GM23338 (cell line): ENCODE measurements at regions not wholly inside any gene's neighbourhood (a gene's known extent, or its start where the extent isn't known, plus 50 kb on each side); places are given as distances from the start of the nearest gene placed in this dataset.

ENCODE experiments used
- ATAC-seq: fragments of 200-7000 bp; cut with Tn5 transposase; 3 replicates; pipeline ENCODE4 v1.9.1; 2020
- DNase-seq: peaks from one replicate; pipeline ENCODE4 v3.0.0-alpha.2; 2015; ENCODE audit warnings: low spot score
- H2AFZ ChIP-seq: fragments of 200-600 bp; sonication (generic); 2 replicates; pipeline ENCODE4 v1.8.0; 2016; ENCODE audit warnings: antibody characterized with exemption, mild to moderate bottlenecking, moderate library complexity
- H3F3A ChIP-seq: fragments of 200-600 bp; sonication (generic); replicated peaks from 2 replicates; pipeline ENCODE4 v1.8.0; 2017; ENCODE audit warnings: antibody characterized with exemption, mixed run types, low read depth
- H3K27ac ChIP-seq: fragments of 200-600 bp; sonication (generic); 2 replicates; pipeline ENCODE4 v1.6.1; 2016; ENCODE audit warnings: low read depth
- H3K27me3 ChIP-seq: fragments of 200-600 bp; sonication (generic); 2 replicates; pipeline ENCODE4 v1.8.0; 2016; ENCODE audit warnings: mild to moderate bottlenecking, mixed run types, moderate library complexity; ENCODE audit not compliant: insufficient read depth
- H3K36me3 ChIP-seq: fragments of 200-600 bp; sonication (generic); 2 replicates; pipeline ENCODE4 v1.8.0; 2016; ENCODE audit warnings: mild to moderate bottlenecking; ENCODE audit not compliant: insufficient read depth
- H3K4me1 ChIP-seq: fragments of 200-600 bp; sonication (generic); 2 replicates; pipeline ENCODE4 v1.8.0; 2016; ENCODE audit warnings: mild to moderate bottlenecking, moderate library complexity; ENCODE audit not compliant: insufficient read depth
- H3K4me2 ChIP-seq: fragments of 200-600 bp; sonication (generic); 2 replicates; pipeline ENCODE4 v1.7.1; 2017; ENCODE audit warnings: mixed run types
- H3K4me3 ChIP-seq: fragments of 200-600 bp; sonication (generic); 2 replicates; pipeline ENCODE4 v1.6.1; 2016; ENCODE audit warnings: mixed run types
- H3K79me2 ChIP-seq: fragments of 200-600 bp; sonication (generic); replicated peaks from 2 replicates; pipeline ENCODE4 v1.8.0; 2017; ENCODE audit warnings: mild to moderate bottlenecking; ENCODE audit not compliant: insufficient read depth
- H3K9me2 ChIP-seq: fragments of 200-600 bp; sonication (generic); 2 replicates; pipeline ENCODE4 v1.8.0; 2017; ENCODE audit not compliant: insufficient read depth
- H4K20me1 ChIP-seq: fragments of 200-600 bp; sonication (generic); replicated peaks from 2 replicates; pipeline ENCODE4 v1.8.0; 2017; ENCODE audit warnings: mild to moderate bottlenecking; ENCODE audit not compliant: insufficient read depth
- H3K27ac Mint-ChIP-seq: 2 replicates; pipeline ENCODE4 v1.8.0; 2020; ENCODE audit warnings: inconsistent platforms, mild to moderate bottlenecking, moderate library complexity, mixed read lengths
- H3K27me3 Mint-ChIP-seq: 3 replicates; pipeline ENCODE4 v1.8.0; 2022; ENCODE audit warnings: low read depth, mild to moderate bottlenecking, moderate library complexity, mixed read lengths, inconsistent platforms; ENCODE audit not compliant: insufficient read depth, poor library complexity
- H3K36me3 Mint-ChIP-seq: 3 replicates; pipeline ENCODE4 v1.8.0; 2021; ENCODE audit warnings: low read depth, mild to moderate bottlenecking, inconsistent platforms, moderate library complexity, mixed read lengths
- H3K4me1 Mint-ChIP-seq: 3 replicates; pipeline ENCODE4 v1.8.0; 2020; ENCODE audit warnings: mild to moderate bottlenecking, inconsistent platforms, mixed read lengths
- H3K4me3 Mint-ChIP-seq: 3 replicates; pipeline ENCODE4 v1.8.0; 2021; ENCODE audit warnings: moderate library complexity, mild to moderate bottlenecking, inconsistent platforms, mixed read lengths
- H3K9me3 Mint-ChIP-seq: 3 replicates; pipeline ENCODE4 v1.8.0; 2020; ENCODE audit warnings: moderate library complexity, mild to moderate bottlenecking, inconsistent platforms, mixed read lengths
- EZH2phosphoT487 ChIP-seq: fragments of 200-600 bp; sonication (generic); IDR thresholded peaks from one replicate; pipeline ENCODE4 v1.8.1; 2018; ENCODE audit warnings: antibody characterized with exemption; ENCODE audit not compliant: unreplicated experiment
- NANOG ChIP-seq: IDR thresholded peaks from 2 replicates; pipeline ENCODE4 v1.6.1; 2016; ENCODE audit warnings: antibody characterized with exemption, borderline replicate concordance
- POLR2AphosphoS5 ChIP-seq: IDR thresholded peaks from 2 replicates; pipeline ENCODE4 v1.6.1; 2016; ENCODE audit warnings: antibody characterized with exemption, low read depth
- STAT1 ChIP-seq: IDR thresholded peaks from one replicate; pipeline ENCODE4 v1.6.1; 2016; ENCODE audit warnings: antibody characterized with exemption; ENCODE audit not compliant: unreplicated experiment
- ZNF114 ChIP-seq: fragments of 250-450 bp; sonication (Bioruptor Pico); IDR thresholded peaks from 2 replicates; pipeline ENCODE4 v1.5.0; 2020; ENCODE audit warnings: mild to moderate bottlenecking, moderate library complexity
- TF ChIP-seq, protein P1 (sequence below), 2 experiments: fragments of 200-600 bp in 1 of 2; sonication (generic) in 1 of 2; conservative IDR thresholded peaks; 2 replicates each; pipeline versions ENCODE4 v1.5.1 to v1.6.1; 2016 to 2017; ENCODE audit warnings: antibody characterized with exemption in 2 of 2, low read depth in 2 of 2, mild to moderate bottlenecking in 2 of 2, moderate library complexity in 1 of 2
- TF ChIP-seq, protein P2 (sequence below): fragments of 250-450 bp; sonication (Bioruptor Pico); IDR thresholded peaks from 2 replicates; pipeline ENCODE4 v1.5.0; 2020; ENCODE audit warnings: mild to moderate bottlenecking, moderate library complexity

DNA sequence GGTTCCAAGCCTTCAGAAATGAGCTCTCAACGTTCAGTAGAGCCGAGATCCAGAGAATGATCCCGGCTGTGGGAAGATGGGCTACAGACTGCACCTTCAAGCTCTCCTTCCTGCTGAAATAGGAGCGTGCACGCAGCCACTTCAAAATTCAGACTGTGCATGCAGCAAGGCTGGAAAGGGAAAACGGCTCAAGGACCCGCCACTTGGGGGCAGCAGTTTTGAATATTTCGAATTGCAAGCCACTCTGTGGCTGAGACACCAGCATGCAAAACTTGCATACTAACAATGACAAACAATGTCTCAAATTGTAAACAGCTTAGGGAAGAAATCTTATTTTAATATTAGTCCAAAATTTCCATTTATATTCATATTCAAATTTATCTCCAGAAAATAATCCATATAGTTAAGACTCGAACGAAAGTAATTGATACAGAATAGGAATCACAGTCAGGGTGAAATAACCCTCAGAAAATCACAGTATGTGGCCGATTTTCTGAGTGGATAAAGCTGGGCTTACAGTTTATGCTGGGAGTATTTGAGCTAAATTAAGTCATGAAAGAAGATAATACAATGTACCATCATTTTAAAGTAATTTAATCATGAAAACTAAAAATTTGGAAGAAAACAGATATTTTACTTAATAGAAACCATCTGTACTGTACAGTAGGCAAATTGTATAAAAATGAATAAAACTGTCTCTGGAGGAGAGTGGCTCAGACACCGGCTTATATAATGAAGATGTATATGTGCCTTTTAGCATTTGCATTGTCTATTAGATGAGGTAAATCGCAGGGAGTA, 137.9 kb upstream of the MKI67 start (continued):
- no peak for TF ChIP-seq NANOG
- TF ChIP-seq, protein P1, sequence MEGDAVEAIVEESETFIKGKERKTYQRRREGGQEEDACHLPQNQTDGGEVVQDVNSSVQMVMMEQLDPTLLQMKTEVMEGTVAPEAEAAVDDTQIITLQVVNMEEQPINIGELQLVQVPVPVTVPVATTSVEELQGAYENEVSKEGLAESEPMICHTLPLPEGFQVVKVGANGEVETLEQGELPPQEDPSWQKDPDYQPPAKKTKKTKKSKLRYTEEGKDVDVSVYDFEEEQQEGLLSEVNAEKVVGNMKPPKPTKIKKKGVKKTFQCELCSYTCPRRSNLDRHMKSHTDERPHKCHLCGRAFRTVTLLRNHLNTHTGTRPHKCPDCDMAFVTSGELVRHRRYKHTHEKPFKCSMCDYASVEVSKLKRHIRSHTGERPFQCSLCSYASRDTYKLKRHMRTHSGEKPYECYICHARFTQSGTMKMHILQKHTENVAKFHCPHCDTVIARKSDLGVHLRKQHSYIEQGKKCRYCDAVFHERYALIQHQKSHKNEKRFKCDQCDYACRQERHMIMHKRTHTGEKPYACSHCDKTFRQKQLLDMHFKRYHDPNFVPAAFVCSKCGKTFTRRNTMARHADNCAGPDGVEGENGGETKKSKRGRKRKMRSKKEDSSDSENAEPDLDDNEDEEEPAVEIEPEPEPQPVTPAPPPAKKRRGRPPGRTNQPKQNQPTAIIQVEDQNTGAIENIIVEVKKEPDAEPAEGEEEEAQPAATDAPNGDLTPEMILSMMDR (conservative IDR thresholded peaks at IDR 0.05; ENCODE audit: low read depth in 2 of 2), result peak; percentile 71 to 72

DNA sequence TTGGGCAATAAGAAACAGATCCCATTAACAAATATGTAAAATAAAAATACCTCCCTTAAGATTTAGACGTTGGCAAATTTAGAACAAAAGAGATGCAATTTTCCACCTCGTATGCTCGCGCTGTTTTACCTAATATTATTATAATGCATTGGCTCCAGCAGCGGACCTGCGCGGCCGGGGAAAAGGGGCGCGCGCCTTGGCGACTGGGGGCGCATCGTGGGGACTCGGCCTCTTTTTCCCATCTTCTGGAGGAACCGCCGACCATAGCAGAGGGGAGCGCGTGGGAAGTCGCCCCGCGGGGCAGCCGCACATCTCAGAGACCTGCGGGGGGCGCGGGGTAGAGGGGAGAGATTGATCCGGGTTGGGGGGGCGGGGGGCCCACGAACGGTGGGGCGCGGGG, 139.4 kb upstream of the MKI67 start:
- H3K4me3 Mint-ChIP-seq, result peak overlapping the region; percentile 50

More for the DNA sequence above, 139.4 kb upstream of the MKI67 start:
- Histone ChIP-seq H3K27ac (no peak overlapping the region), H3K4me3 (peak overlapping the region; percentile 57), H3K79me2 (no peaks in the 10 kb centered on the region), H3K9me2 (no peaks in the 10 kb centered on the region), H4K20me1 (no peaks in the 10 kb centered on the region), H3K4me1 (peaks cover 27% of the 10 kb centered on the region), H3K36me3 (no peaks in the 10 kb centered on the region), H3K27me3 (no peaks in the 10 kb centered on the region), H3F3A (no peaks in the 10 kb centered on the region), H3K4me2 (peak overlapping the region; percentile 86), H2AFZ (0 out of 2 replicates have a peak overlapping the region, but pooled peaks have one; percentile 54)
- Mint-ChIP-seq H3K36me3 (no peaks in the 10 kb centered on the region), H3K4me1 (peaks cover 36% of the 10 kb centered on the region), H3K9me3 (no peaks in the 10 kb centered on the region; the same call in 2 of the 3 replicates), H3K27me3 (peaks cover 12% of the 10 kb centered on the region), H3K27ac (no peak overlapping the region)
- DNase-seq (no peak), ATAC-seq (no peak)
- TF ChIP-seq ZNF114 (CRISPR knock-in tag) (no peak), STAT1 (no peak), POLR2AphosphoS5 (no peak), EZH2phosphoT487 (no peak)
- TF ChIP-seq, protein P2, sequence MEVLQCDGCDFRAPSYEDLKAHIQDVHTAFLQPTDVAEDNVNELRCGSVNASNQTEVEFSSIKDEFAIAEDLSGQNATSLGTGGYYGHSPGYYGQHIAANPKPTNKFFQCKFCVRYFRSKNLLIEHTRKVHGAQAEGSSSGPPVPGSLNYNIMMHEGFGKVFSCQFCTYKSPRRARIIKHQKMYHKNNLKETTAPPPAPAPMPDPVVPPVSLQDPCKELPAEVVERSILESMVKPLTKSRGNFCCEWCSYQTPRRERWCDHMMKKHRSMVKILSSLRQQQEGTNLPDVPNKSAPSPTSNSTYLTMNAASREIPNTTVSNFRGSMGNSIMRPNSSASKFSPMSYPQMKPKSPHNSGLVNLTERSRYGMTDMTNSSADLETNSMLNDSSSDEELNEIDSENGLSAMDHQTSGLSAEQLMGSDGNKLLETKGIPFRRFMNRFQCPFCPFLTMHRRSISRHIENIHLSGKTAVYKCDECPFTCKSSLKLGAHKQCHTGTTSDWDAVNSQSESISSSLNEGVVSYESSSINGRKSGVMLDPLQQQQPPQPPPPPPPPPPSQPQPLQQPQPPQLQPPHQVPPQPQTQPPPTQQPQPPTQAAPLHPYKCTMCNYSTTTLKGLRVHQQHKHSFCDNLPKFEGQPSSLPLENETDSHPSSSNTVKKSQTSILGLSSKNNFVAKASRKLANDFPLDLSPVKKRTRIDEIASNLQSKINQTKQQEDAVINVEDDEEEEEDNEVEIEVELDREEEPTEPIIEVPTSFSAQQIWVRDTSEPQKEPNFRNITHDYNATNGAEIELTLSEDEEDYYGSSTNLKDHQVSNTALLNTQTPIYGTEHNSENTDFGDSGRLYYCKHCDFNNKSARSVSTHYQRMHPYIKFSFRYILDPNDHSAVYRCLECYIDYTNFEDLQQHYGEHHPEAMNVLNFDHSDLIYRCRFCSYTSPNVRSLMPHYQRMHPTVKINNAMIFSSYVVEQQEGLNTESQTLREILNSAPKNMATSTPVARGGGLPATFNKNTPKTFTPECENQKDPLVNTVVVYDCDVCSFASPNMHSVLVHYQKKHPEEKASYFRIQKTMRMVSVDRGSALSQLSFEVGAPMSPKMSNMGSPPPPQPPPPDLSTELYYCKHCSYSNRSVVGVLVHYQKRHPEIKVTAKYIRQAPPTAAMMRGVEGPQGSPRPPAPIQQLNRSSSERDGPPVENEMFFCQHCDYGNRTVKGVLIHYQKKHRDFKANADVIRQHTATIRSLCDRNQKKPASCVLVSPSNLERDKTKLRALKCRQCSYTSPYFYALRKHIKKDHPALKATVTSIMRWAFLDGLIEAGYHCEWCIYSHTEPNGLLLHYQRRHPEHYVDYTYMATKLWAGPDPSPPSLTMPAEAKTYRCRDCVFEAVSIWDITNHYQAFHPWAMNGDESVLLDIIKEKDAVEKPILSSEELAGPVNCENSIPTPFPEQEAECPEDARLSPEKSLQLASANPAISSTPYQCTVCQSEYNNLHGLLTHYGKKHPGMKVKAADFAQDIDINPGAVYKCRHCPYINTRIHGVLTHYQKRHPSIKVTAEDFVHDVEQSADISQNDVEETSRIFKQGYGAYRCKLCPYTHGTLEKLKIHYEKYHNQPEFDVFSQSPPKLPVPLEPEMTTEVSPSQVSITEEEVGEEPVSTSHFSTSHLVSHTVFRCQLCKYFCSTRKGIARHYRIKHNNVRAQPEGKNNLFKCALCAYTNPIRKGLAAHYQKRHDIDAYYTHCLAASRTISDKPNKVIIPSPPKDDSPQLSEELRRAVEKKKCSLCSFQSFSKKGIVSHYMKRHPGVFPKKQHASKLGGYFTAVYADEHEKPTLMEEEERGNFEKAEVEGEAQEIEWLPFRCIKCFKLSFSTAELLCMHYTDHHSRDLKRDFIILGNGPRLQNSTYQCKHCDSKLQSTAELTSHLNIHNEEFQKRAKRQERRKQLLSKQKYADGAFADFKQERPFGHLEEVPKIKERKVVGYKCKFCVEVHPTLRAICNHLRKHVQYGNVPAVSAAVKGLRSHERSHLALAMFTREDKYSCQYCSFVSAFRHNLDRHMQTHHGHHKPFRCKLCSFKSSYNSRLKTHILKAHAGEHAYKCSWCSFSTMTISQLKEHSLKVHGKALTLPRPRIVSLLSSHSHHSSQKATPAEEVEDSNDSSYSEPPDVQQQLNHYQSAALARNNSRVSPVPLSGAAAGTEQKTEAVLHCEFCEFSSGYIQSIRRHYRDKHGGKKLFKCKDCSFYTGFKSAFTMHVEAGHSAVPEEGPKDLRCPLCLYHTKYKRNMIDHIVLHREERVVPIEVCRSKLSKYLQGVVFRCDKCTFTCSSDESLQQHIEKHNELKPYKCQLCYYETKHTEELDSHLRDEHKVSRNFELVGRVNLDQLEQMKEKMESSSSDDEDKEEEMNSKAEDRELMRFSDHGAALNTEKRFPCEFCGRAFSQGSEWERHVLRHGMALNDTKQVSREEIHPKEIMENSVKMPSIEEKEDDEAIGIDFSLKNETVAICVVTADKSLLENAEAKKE (CRISPR knock-in tag), result no peak
